Smooth muscle cell (in vitro differentiated cells): ENCODE measurements at regions not wholly inside any gene's neighbourhood (a gene's known extent, or its start where the extent isn't known, plus 50 kb on each side); places are given as distances from the start of the nearest gene placed in this dataset.
"Not testable (repeated sequence)": the region's sequence is repeated elsewhere in the genome, so short reads cannot be mapped to it uniquely, and the experiment has no call there.

Experiments
- DNase-seq: peaks from one replicate; lab custom pipeline; 2025; ENCODE audit not compliant: unreplicated experiment; lab: John Stamatoyannopoulos, UW
- H2AFZ ChIP-seq: fragments of 200-600 bp; sonication (generic); 2 replicates; pipeline ENCODE4 v1.6.0; 2016; ENCODE audit warnings: antibody characterized with exemption, low read depth, mild to moderate bottlenecking
- H3F3A ChIP-seq: fragments of 200-600 bp; sonication (generic); 2 replicates; pipeline ENCODE4 v1.6.0; 2017; ENCODE audit warnings: antibody characterized with exemption, low read depth
- H3K27ac ChIP-seq: fragments of 200-600 bp; sonication (generic); 2 replicates; pipeline ENCODE4 v1.5.1; 2016; ENCODE audit warnings: low read depth, mild to moderate bottlenecking
- H3K27me3 ChIP-seq: fragments of 200-600 bp; sonication (generic); 2 replicates; pipeline ENCODE4 v1.6.1; 2016; ENCODE audit warnings: low read depth, mild to moderate bottlenecking
- H3K36me3 ChIP-seq: fragments of 200-600 bp; sonication (generic); 2 replicates; pipeline ENCODE4 v1.5.1; 2016; ENCODE audit warnings: low read depth
- H3K4me1 ChIP-seq: fragments of 200-600 bp; sonication (generic); 2 replicates; pipeline ENCODE4 v1.5.1; 2016; ENCODE audit warnings: low read depth
- H3K4me2 ChIP-seq: fragments of 200-600 bp; sonication (generic); 2 replicates; pipeline ENCODE4 v1.6.0; 2016; ENCODE audit warnings: mild to moderate bottlenecking
- H3K4me3 ChIP-seq: fragments of 200-600 bp; sonication (generic); 2 replicates; pipeline ENCODE4 v1.5.1; 2016; ENCODE audit warnings: mild to moderate bottlenecking
- H3K79me2 ChIP-seq: fragments of 200-600 bp; sonication (generic); 2 replicates; pipeline ENCODE4 v1.6.0; 2016; ENCODE audit warnings: low read depth, mild to moderate bottlenecking
- H3K9ac ChIP-seq: fragments of 200-600 bp; sonication (generic); 2 replicates; pipeline ENCODE4 v1.6.0; 2016; ENCODE audit warnings: low read depth
- H3K9me3 ChIP-seq: fragments of 200-600 bp; sonication (generic); replicated peaks from 2 replicates; pipeline ENCODE4 v1.5.1; 2016; ENCODE audit warnings: low read depth
- H4K20me1 ChIP-seq: fragments of 200-600 bp; sonication (generic); 2 replicates; pipeline ENCODE4 v1.6.0; 2016; ENCODE audit warnings: low read depth
- CTCF ChIP-seq: fragments of 200-600 bp; sonication (generic); IDR thresholded peaks from 2 replicates; pipeline ENCODE4 v1.5.1; 2017; ENCODE audit warnings: borderline replicate concordance, mild to moderate bottlenecking, antibody characterized with exemption; ENCODE audit not compliant: insufficient read depth, poor library complexity, severe bottlenecking
- WGBS: methylation state at CpG from one replicate; pipeline ENCODE4 v1.1.7; 2016; ENCODE audit warnings: low lambda C conversion rate; 5-methylcytosine and 5-hydroxymethylcytosine counted together

- Histone ChIP-seq H3K36me3 (no peaks in the 10 kb centered on the region), H2AFZ (no peak overlapping the region), H4K20me1 (no peaks in the 10 kb centered on the region), H3F3A (no peaks in the 10 kb centered on the region), H3K9me3 (no peaks in the 10 kb centered on the region), H3K4me2 (no peak overlapping the region), H3K4me1 (no peaks in the 10 kb centered on the region), H3K79me2 (no peaks in the 10 kb centered on the region), H3K27ac (no peak overlapping the region), H3K27me3 (no peaks in the 10 kb centered on the region), H3K4me3 (no peak overlapping the region), H3K9ac (no peak overlapping the region)
- WGBS, result 95% methylated on average over 16 of the region's 16 CpGs
- DNase-seq, result no peak
- TF ChIP-seq CTCF, result no peak
Observed at GRCh38 chr20:25991756-25992130, 295.1 kb upstream of the ZNF337 start.

- Histone ChIP-seq H3K27me3 (no peaks in the 10 kb centered on the region), H3K4me1 (no peaks in the 10 kb centered on the region), H2AFZ (no peak overlapping the region), H3K4me2 (no peak overlapping the region), H3K4me3 (no peak overlapping the region), H4K20me1 (no peaks in the 10 kb centered on the region), H3F3A (no peaks in the 10 kb centered on the region), H3K9ac (no peak overlapping the region), H3K9me3 (no peaks in the 10 kb centered on the region), H3K79me2 (no peaks in the 10 kb centered on the region), H3K36me3 (no peaks in the 10 kb centered on the region), H3K27ac (no peak overlapping the region)
- 95% methylated on average over 30 of the region's 30 CpGs for WGBS
- no peak for DNase-seq
- TF ChIP-seq CTCF, result no peak
Observed at GRCh38 chr20:25991051-25991755, 294.6 kb upstream of the ZNF337 start.

GRCh38 chr20:25989686-25990085 lies 293.0 kb upstream of the ZNF337 start:
- H3K4me3 ChIP-seq, H3K79me2 ChIP-seq, H4K20me1 ChIP-seq, H3K9ac ChIP-seq, DNase-seq, H3F3A ChIP-seq, H3K9me3 ChIP-seq, H3K36me3 ChIP-seq, H3K27ac ChIP-seq, H2AFZ ChIP-seq, H3K4me2 ChIP-seq, H3K27me3 ChIP-seq, H3K4me1 ChIP-seq: not testable (repeated sequence)
- 97% methylated on average over 11 of the region's 11 CpGs for WGBS

- H4K20me1 ChIP-seq, result no peaks in the 10 kb centered on the region
- no peaks in the 10 kb centered on the region for H3K79me2 ChIP-seq
- H3K27ac ChIP-seq, result no peak overlapping the region
- no peak overlapping the region for H3K4me2 ChIP-seq
- 95% methylated on average over 18 of the region's 19 CpGs for WGBS
- H3K9me3 ChIP-seq, result no peaks in the 10 kb centered on the region
- DNase-seq, result no peak
- H3K36me3 ChIP-seq, result no peaks in the 10 kb centered on the region
- H3K4me3 ChIP-seq, result no peak overlapping the region
- H3K4me1 ChIP-seq, result no peaks in the 10 kb centered on the region
- no peak overlapping the region for H3K9ac ChIP-seq
- no peaks in the 10 kb centered on the region for H3F3A ChIP-seq
- H2AFZ ChIP-seq, result no peak overlapping the region
- no peak for TF ChIP-seq CTCF
- H3K27me3 ChIP-seq, result no peaks in the 10 kb centered on the region
Observed at GRCh38 chr20:25989196-25989595, 292.5 kb upstream of the ZNF337 start.

GRCh38 chr20:25987928-25988560 lies 291.4 kb upstream of the ZNF337 start:
- H3K4me3 ChIP-seq, result not testable (repeated sequence)

More at GRCh38 chr20:25987928-25988560, 291.4 kb upstream of the ZNF337 start:
- 92% methylated on average over 14 of the region's 14 CpGs for WGBS
- H3K27ac ChIP-seq, H3K4me1 ChIP-seq, H3F3A ChIP-seq, H3K9me3 ChIP-seq, H2AFZ ChIP-seq, H3K9ac ChIP-seq, DNase-seq, H3K4me2 ChIP-seq, H4K20me1 ChIP-seq, H3K36me3 ChIP-seq, H3K27me3 ChIP-seq, H3K79me2 ChIP-seq: not testable (repeated sequence)
